ENCODE measurements at regions not wholly inside any gene's neighbourhood (a gene's known extent, or its start where the extent isn't known, plus 50 kb on each side); places are given as distances from the start of the nearest gene placed in this dataset.

DNA sequence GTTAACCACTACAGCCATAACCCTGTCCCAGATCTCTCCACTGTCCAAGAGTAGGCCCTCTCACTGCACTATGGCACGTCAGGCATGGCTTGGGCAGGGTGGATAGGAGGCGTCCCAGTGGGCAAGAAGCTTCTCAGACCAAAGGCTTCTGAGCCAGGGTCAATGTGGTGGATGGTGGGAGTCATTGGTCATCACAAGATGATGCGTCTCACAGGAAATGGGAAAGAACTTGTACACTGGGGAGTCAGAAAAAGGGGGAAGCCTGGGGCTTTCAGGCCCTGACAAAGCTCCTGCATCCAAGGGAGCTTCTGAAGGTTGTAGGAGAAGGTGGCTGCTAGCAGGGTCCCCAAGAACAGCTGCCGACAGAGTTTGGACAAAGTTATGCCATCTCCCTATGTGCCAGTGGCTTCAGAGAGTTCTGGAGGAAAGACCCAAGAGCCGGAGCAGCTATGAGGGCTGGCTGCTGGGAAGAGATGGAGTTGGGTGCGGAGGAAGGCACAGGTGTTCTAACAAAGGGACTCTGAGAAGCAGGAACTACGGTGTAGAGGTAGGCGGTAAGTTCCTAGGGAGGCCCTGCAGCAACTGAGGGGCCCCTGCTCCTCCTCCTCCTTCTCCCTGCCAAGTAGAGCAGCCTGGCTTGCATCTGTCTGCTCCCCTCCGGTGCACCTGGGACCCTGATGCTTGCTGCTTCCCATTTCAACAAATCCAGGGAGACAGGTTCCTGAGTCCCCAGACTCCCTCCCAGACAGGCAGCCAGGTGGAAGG lies 81.1 kb downstream of the ARL6IP4 start:
- Histone ChIP-seq H3K27ac (peak overlapping the region; percentile 85 to 98 (median 94)), H3K36me3 (no peaks in the 10 kb centered on the region), H3K27me3 (no peaks in the 10 kb centered on the region), H3K9me3 (no peaks in the 10 kb centered on the region), H3K4me1 (peaks cover 74 to 78% of the 10 kb centered on the region in 2 donors), H3K4me3 (no peak overlapping the region)
- ATAC-seq (no peak), DNase-seq (no peak)
- in situ Hi-C loops (cut with MboI; ENCODE audit: low sequenced_read_pairs in 4 of 4): no loop called here
- no peak for TF ChIP-seq POLR2A (IDR thresholded peaks at IDR 0.05)
- TF ChIP-seq, protein P1, sequence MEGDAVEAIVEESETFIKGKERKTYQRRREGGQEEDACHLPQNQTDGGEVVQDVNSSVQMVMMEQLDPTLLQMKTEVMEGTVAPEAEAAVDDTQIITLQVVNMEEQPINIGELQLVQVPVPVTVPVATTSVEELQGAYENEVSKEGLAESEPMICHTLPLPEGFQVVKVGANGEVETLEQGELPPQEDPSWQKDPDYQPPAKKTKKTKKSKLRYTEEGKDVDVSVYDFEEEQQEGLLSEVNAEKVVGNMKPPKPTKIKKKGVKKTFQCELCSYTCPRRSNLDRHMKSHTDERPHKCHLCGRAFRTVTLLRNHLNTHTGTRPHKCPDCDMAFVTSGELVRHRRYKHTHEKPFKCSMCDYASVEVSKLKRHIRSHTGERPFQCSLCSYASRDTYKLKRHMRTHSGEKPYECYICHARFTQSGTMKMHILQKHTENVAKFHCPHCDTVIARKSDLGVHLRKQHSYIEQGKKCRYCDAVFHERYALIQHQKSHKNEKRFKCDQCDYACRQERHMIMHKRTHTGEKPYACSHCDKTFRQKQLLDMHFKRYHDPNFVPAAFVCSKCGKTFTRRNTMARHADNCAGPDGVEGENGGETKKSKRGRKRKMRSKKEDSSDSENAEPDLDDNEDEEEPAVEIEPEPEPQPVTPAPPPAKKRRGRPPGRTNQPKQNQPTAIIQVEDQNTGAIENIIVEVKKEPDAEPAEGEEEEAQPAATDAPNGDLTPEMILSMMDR (IDR thresholded peaks at IDR 0.05 in 4 of 5, conservative IDR thresholded peaks at IDR 0.05 in 1 of 5): no peak
- intact Hi-C loops (cut with DNase I; ENCODE audit: low total_unique reads): no loop called here

DNA sequence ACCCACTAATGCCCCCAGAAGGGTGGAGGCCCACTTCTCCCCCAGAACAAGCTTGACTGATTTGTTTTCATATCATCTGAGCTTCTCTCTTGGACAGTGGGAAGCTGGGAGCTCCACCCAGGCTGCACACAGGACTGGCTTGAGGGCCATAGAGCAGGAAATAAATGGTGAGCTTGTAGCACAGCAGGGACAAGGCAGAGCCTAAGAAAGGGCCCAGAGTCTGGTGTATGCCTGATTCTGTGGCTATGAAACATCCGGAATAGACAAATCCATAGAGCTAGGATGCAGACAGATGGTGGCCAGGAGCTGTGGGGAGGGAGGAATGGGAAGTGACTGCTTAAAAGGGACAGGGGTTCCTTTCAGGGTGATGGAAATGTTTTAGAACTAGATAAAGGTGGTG lies 79.0 kb downstream of the ARL6IP4 start:
- Histone ChIP-seq H3K9me3 (no peaks in the 10 kb centered on the region), H3K4me3 (no peak overlapping the region), H3K4me1 (peaks cover 73 to 75% of the 10 kb centered on the region in 2 donors), H3K36me3 (no peaks in the 10 kb centered on the region), H3K27ac (peak overlapping the region in 2 of 4 donors; percentile 13 to 37), H3K27me3 (no peaks in the 10 kb centered on the region)
- TF ChIP-seq, protein P1 (IDR thresholded peaks at IDR 0.05 in 4 of 5, conservative IDR thresholded peaks at IDR 0.05 in 1 of 5): no peak
- no peak for TF ChIP-seq POLR2A (IDR thresholded peaks at IDR 0.05)
- in situ Hi-C loops (cut with MboI; ENCODE audit: low sequenced_read_pairs in 4 of 4): no loop called here
- no peak for ATAC-seq
- no peak for DNase-seq
- intact Hi-C loops (cut with DNase I; ENCODE audit: low total_unique reads): no loop called here

DNA sequence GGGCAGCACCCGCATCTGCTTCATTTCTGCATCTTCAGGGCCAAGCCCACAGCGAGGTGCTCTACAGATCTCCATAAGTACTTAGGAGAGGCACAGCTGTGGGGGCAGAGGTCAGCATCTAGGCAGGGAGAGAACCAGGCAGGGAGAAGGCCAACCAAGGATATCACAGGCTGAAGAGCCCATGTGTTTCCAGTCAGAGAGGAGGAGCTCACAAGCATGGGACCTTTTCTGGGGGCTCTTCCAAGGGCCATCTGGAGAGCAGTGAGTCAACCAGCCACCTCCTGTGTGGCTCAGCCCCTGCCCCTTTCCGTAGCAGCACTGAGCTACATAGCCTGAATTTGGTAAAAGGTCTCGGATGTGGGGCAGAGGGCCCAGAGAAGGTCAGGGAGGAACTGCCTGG lies 78.5 kb downstream of the ARL6IP4 start:
- in situ Hi-C loops (cut with MboI; ENCODE audit: low sequenced_read_pairs in 4 of 4): no loop called here
- Histone ChIP-seq H3K27me3 (no peaks in the 10 kb centered on the region), H3K27ac (peak overlapping the region in 3 of 4 donors; percentile 13 to 37 (median 33)), H3K4me3 (no peak overlapping the region), H3K4me1 (peaks cover 69 to 71% of the 10 kb centered on the region in 2 donors), H3K9me3 (no peaks in the 10 kb centered on the region), H3K36me3 (no peaks in the 10 kb centered on the region)
- ATAC-seq: no peak
- no peak for TF ChIP-seq POLR2A (IDR thresholded peaks at IDR 0.05)
- TF ChIP-seq, protein P1 (IDR thresholded peaks at IDR 0.05 in 4 of 5, conservative IDR thresholded peaks at IDR 0.05 in 1 of 5): no peak
- DNase-seq: no peak
- intact Hi-C loops (cut with DNase I; ENCODE audit: low total_unique reads): no loop called here

DNA sequence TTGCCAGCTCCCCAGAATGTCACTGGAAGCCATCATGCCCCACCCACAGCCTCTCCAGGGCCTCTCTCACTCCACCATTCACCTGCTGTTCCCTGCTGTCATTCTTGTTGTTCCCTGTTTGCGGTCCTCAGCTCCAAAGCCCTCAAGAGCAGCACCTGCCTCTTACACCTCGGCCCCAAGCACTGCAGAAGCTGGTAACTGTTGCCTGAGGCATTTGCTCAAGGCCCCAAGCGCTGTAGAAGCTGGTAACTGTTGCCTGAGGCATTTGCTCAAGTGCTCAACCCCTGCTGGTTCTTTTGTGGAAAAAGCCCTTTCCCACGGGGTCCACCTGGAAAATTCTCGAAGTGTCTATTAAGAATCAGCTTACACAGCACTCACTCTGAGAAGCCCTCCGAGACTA lies 78.0 kb downstream of the ARL6IP4 start:
- intact Hi-C loops (cut with DNase I; ENCODE audit: low total_unique reads): no loop called here
- peak overlapping the region in 2 of 4 donors; percentile 13 to 33 for H3K27ac ChIP-seq
- ATAC-seq: no peak
- H3K4me3 ChIP-seq: no peak overlapping the region
- DNase-seq: no peak
- H3K36me3 ChIP-seq: no peaks in the 10 kb centered on the region
- H3K4me1 ChIP-seq: peaks cover 64 to 66% of the 10 kb centered on the region in 2 donors
- in situ Hi-C loops (cut with MboI; ENCODE audit: low sequenced_read_pairs in 4 of 4): no loop called here
- H3K9me3 ChIP-seq: no peaks in the 10 kb centered on the region
- no peak for TF ChIP-seq POLR2A (IDR thresholded peaks at IDR 0.05)
- TF ChIP-seq, protein P1 (IDR thresholded peaks at IDR 0.05 in 4 of 5, conservative IDR thresholded peaks at IDR 0.05 in 1 of 5): no peak
- no peaks in the 10 kb centered on the region for H3K27me3 ChIP-seq
